Mucosa of gallbladder (tissue), 1 donor: ENCODE measurements at regions not wholly inside any gene's neighbourhood (a gene's known extent, or its start where the extent isn't known, plus 50 kb on each side); places are given as distances from the start of the nearest gene placed in this dataset.
"Not testable (repeated sequence)": the region's sequence is repeated elsewhere in the genome, so short reads cannot be mapped to it uniquely, and the experiment has no call there.

ENCODE experiments used
- DNase-seq: peaks from one replicate; pipeline ENCODE4 v3.0.0-alpha.2; 2020; ENCODE audit warnings: low spot score
- donor health status: DM: no; HTN: no; CAD: no.

GRCh38 chr12:83931451-83931850 is 981.1 kb downstream of the SLC6A15 start:
- no peak for DNase-seq

GRCh38 chr12:83929792-83930191 is 982.8 kb downstream of the SLC6A15 start:
- DNase-seq: not testable (repeated sequence)

GRCh38 chr12:83920821-83921547 is 991.6 kb downstream of the SLC6A15 start:
- no peak for DNase-seq

- no peak for DNase-seq
Observed at GRCh38 chr12:83919081-83919480, 993.5 kb downstream of the SLC6A15 start.

GRCh38 chr12:83904175-83904574 is 1008.4 kb downstream of the SLC6A15 start:
- DNase-seq: no peak

GRCh38 chr12:83896416-83896815 is 1016.2 kb downstream of the SLC6A15 start:
- DNase-seq: no peak

- no peak for DNase-seq
Observed at GRCh38 chr12:83893101-83893500, 1019.5 kb downstream of the SLC6A15 start.

GRCh38 chr12:83889745-83890144 is 1022.9 kb downstream of the SLC6A15 start:
- DNase-seq: no peak

- no peak for DNase-seq
Observed at GRCh38 chr12:83886479-83886878, 1026.1 kb downstream of the SLC6A15 start.

- DNase-seq: not testable (repeated sequence)
Observed at GRCh38 chr12:83870921-83871599, 1041.5 kb downstream of the SLC6A15 start.

- DNase-seq: no peak
Observed at GRCh38 chr12:83866477-83866876, 1046.1 kb downstream of the SLC6A15 start.

GRCh38 chr12:83865431-83865830 is 1047.2 kb downstream of the SLC6A15 start:
- no peak for DNase-seq

GRCh38 chr12:83864054-83864453 is 1048.5 kb downstream of the SLC6A15 start:
- DNase-seq: no peak

- no peak for DNase-seq
Observed at GRCh38 chr12:83859021-83859420, 1053.6 kb downstream of the SLC6A15 start.

- DNase-seq: no peak
Observed at GRCh38 chr12:83856803-83857202, 1055.8 kb downstream of the SLC6A15 start.

GRCh38 chr12:83850531-83850930 is 1062.1 kb downstream of the SLC6A15 start:
- no peak for DNase-seq

GRCh38 chr12:83848702-83849101 is 1063.9 kb downstream of the SLC6A15 start:
- no peak for DNase-seq

GRCh38 chr12:83843541-83843940 is 1069.1 kb downstream of the SLC6A15 start:
- DNase-seq: no peak

GRCh38 chr12:83841620-83842019 is 1071.0 kb downstream of the SLC6A15 start:
- no peak for DNase-seq

GRCh38 chr12:83827860-83828259 is 1084.7 kb downstream of the SLC6A15 start:
- no peak for DNase-seq

- no peak for DNase-seq
Observed at GRCh38 chr12:83827193-83827592, 1085.4 kb downstream of the SLC6A15 start.

- DNase-seq: no peak
Observed at GRCh38 chr12:83826112-83826511, 1086.5 kb downstream of the SLC6A15 start.

- DNase-seq: peak; percentile 37
Observed at GRCh38 chr12:83823386-83824045, 1089.1 kb downstream of the SLC6A15 start.
